HFF-Myc (cell line): ENCODE measurements at regions not wholly inside any gene's neighbourhood (a gene's known extent, or its start where the extent isn't known, plus 50 kb on each side); places are given as distances from the start of the nearest gene placed in this dataset.

Experiments used
- DNase-seq: peaks from one replicate; pipeline ENCODE4 v3.0.0-alpha.2; 2011; ENCODE audit warnings: low read depth; ENCODE audit errors: extremely low read depth
- H3K4me3 ChIP-seq: replicated peaks from 2 replicates; pipeline ENCODE4 v1.5.1; 2011; ENCODE audit warnings: low read depth, mild to moderate bottlenecking, control low read depth, low read length
- CTCF ChIP-seq: IDR thresholded peaks from 2 replicates; pipeline ENCODE4 v1.5.1; 2012; ENCODE audit warnings: mild to moderate bottlenecking, low read depth, low read length, control low read depth; ENCODE audit errors: missing control alignments

GRCh38 chr5:72598401-72599064 is 91.3 kb upstream of the ZNF366 start:
- no peak for DNase-seq

GRCh38 chr5:72597456-72597948 is 90.3 kb upstream of the ZNF366 start:
- peak; percentile 50 for DNase-seq
- H3K4me3 ChIP-seq: no peak overlapping the region
- no peak for TF ChIP-seq CTCF

More at GRCh38 chr5:72598401-72599064, 91.3 kb upstream of the ZNF366 start:
- H3K4me3 ChIP-seq: no peak overlapping the region
- TF ChIP-seq CTCF: no peak

DNA sequence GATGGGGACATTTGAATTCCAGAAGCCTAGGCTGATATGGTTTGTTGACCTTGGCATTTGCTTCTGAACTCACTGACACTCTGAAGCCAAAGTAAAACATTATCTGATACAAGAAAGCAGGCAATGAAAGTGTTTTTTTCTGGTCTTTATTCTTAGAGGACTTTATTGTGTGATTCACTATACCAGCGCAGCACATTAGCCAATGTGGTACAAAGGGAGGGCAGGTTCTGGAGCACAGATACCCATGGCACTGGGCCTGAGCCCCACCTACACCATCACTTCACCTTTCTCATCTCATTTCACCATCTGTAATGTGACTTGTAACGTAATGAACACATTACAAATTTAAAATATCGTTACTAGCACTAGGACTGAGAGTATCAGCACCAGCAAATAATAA is 89.7 kb upstream of the ZNF366 start:
- no peak overlapping the region for H3K4me3 ChIP-seq
- no peak for DNase-seq
- no peak for TF ChIP-seq CTCF

DNA sequence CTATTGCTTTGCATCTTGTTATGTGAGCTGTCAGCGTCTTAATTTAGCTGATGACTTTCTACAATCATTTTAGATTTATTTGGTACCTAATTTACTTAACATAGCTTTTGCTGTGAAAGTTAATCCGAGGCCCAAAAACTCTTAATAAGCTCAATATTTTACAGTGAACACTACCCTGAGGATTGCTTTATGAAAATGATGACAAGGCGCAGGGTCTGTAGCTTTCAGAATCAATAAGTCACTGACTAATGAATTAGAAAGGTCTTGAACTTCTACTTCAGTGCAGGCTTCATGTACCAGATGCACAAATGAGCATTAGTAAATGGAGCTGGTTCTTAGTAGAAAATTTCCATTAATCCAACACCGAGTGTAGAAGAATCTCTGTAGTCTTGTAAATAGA is 81.4 kb upstream of the ZNF366 start:
- no peak overlapping the region for H3K4me3 ChIP-seq
- no peak for TF ChIP-seq CTCF
- no peak for DNase-seq

- no peak for TF ChIP-seq CTCF
- no peak for DNase-seq
- H3K4me3 ChIP-seq: no peak overlapping the region
Measured at GRCh38 chr5:72587661-72588308, 80.6 kb upstream of the ZNF366 start.

- no peak for TF ChIP-seq CTCF
- no peak for DNase-seq
- no peak overlapping the region for H3K4me3 ChIP-seq
Measured at GRCh38 chr5:72586788-72587530, 79.7 kb upstream of the ZNF366 start.
